Small intestine (tissue), 7 donors: ENCODE measurements at regions not wholly inside any gene's neighbourhood (a gene's known extent, or its start where the extent isn't known, plus 50 kb on each side); places are given as distances from the start of the nearest gene placed in this dataset.
A peak's percentile ranks its signal among the peaks of the same experiment; 100 is the strongest.
"Not testable (repeated sequence)": the region's sequence is repeated elsewhere in the genome, so short reads cannot be mapped to it uniquely, and the experiment has no call there.

Experiments
- DNase-seq, 2 donors: peaks; one replicate each; pipeline versions ENCODE4 v3.0.0 to v3.0.0-alpha.2; 2013
- FAIRE-seq: peaks from 2 replicates; lab custom pipeline; 2012; peaks lifted over from hg19 to GRCh38; lab: Jason Lieb, UNC
- H3K27ac ChIP-seq, 3 donors: one replicate each; pipeline ENCODE4 v1.5.1; 2013; ENCODE audit warnings: low read length in 2 of 3, mild to moderate bottlenecking in 2 of 3, control low read depth in 1 of 3, inconsistent platforms in 1 of 3, low read depth in 1 of 3, moderate library complexity in 1 of 3
- H3K27me3 ChIP-seq, 3 donors: one replicate each; pipeline ENCODE4 v1.6.1; 2013; ENCODE audit warnings: low read length in 3 of 3, inconsistent platforms in 1 of 3; ENCODE audit not compliant: control insufficient read depth in 3 of 3, insufficient read depth in 3 of 3
- H3K36me3 ChIP-seq, 3 donors: one replicate each; pipeline ENCODE4 v1.6.1; 2013; ENCODE audit warnings: low read length in 3 of 3, inconsistent platforms in 1 of 3, low read depth in 1 of 3, mild to moderate bottlenecking in 1 of 3, moderate library complexity in 1 of 3; ENCODE audit not compliant: control insufficient read depth in 3 of 3, insufficient read depth in 2 of 3
- H3K4me1 ChIP-seq, 3 donors: one replicate each; pipeline ENCODE4 v1.6.1; 2013; ENCODE audit warnings: low read length in 2 of 3, inconsistent platforms in 1 of 3, low read depth in 1 of 3, mild to moderate bottlenecking in 1 of 3, moderate library complexity in 1 of 3; ENCODE audit not compliant: control insufficient read depth in 3 of 3, insufficient read depth in 2 of 3
- H3K4me3 ChIP-seq, 3 donors: one replicate each; pipeline ENCODE4 v1.5.1; 2013; ENCODE audit warnings: low read length in 3 of 3, control low read depth in 1 of 3, inconsistent platforms in 1 of 3, low read depth in 1 of 3, mild to moderate bottlenecking in 1 of 3, moderate library complexity in 1 of 3
- H3K9me3 ChIP-seq, 2 donors: one replicate each; pipeline ENCODE4 v1.6.1; 2013; ENCODE audit warnings: low read depth in 1 of 2, low read length in 1 of 2; ENCODE audit not compliant: control insufficient read depth in 2 of 2, insufficient read depth in 1 of 2
- WGBS, 3 donors: extraction: QIAGEN DNeasy Blood & Tissue Kit; methylation state at CpG; one replicate each; pipeline ENCODE4 v1.1.7; 2013; 5-methylcytosine and 5-hydroxymethylcytosine counted together
- donor health status: healthy with polysubstance abuse.
- donor health status: control.
- donor health status: control.
- donor health status: Bipolar disorder and iron deficiency.
- donor health status: healthy.

GRCh38 chr7:6950231-6950630, 124.2 kb upstream of the CCZ1B start:
- H3K27me3 ChIP-seq, FAIRE-seq, H3K36me3 ChIP-seq, H3K4me3 ChIP-seq, H3K9me3 ChIP-seq, H3K4me1 ChIP-seq, H3K27ac ChIP-seq: not testable (repeated sequence)
- WGBS, 3 donors: 12 to 74% (median 18%) methylated on average over 15 of the region's 15 CpGs
- DNase-seq: peak in 1 of 2 donors; percentile 12

GRCh38 chr7:6951553-6951952, 125.5 kb upstream of the CCZ1B start:
- WGBS, 3 donors: 45 to 88% (median 83%) methylated on average over 2 of the region's 2 CpGs
- not testable (repeated sequence) for H3K4me3 ChIP-seq, H3K27me3 ChIP-seq, H3K4me1 ChIP-seq, H3K36me3 ChIP-seq, FAIRE-seq, DNase-seq, H3K9me3 ChIP-seq, H3K27ac ChIP-seq

- H3K4me1 ChIP-seq, H3K9me3 ChIP-seq, FAIRE-seq, H3K27ac ChIP-seq, H3K4me3 ChIP-seq, H3K27me3 ChIP-seq, H3K36me3 ChIP-seq, DNase-seq: not testable (repeated sequence)
- WGBS, 3 donors: 29 to 44% (median 34%) methylated on average over 16 of the region's 16 CpGs
Measured at GRCh38 chr7:6953138-6953797, 127.2 kb upstream of the CCZ1B start.

DNA sequence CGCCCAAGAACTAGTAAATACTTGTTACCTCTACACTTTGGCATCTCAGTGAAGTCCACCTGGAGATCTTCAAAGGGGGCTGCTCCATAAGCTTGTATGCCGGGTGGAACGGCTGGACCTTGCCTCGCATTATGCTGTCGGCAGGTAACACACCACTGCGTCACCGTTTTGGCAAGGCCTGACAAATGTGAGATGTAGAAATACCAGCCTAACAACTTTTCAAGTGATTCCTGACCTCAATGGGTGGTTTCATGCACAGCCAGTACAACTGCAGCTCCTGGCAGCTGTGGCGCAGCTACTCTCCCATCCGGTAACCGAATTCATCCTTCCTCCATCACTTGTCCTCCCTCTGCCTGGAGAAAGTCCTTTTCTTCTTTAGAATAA, 127.7 kb upstream of the CCZ1B start:
- H3K36me3 ChIP-seq, H3K27ac ChIP-seq, DNase-seq, H3K4me1 ChIP-seq, FAIRE-seq, H3K4me3 ChIP-seq, H3K9me3 ChIP-seq, H3K27me3 ChIP-seq: not testable (repeated sequence)
- 43 to 81% (median 44%) methylated on average over 9 to 10 of the region's 10 CpGs for WGBS, 3 donors

DNA sequence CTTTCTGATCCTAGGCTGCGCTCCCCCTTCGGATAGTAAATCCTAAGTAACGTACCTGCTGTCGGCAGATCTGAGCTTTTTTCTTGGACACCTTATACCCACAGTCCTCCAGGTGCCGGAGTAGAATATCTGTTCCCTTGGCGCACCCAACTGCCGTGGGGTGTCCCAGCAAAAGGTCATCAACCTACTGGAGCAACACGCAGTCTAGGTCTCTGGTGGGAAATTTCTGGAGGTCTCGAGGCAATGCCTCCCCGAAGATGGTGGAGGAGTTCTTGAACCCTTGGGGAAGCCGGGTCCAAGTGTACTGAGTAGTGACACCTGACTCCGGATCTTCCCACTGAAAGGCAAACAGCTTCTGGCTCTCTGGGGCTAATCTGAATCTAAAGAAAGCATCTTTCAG, 129.3 kb upstream of the CCZ1B start:
- WGBS, 3 donors: 92 to 95% (median 93%) methylated on average over 12 of the region's 12 CpGs

DNA sequence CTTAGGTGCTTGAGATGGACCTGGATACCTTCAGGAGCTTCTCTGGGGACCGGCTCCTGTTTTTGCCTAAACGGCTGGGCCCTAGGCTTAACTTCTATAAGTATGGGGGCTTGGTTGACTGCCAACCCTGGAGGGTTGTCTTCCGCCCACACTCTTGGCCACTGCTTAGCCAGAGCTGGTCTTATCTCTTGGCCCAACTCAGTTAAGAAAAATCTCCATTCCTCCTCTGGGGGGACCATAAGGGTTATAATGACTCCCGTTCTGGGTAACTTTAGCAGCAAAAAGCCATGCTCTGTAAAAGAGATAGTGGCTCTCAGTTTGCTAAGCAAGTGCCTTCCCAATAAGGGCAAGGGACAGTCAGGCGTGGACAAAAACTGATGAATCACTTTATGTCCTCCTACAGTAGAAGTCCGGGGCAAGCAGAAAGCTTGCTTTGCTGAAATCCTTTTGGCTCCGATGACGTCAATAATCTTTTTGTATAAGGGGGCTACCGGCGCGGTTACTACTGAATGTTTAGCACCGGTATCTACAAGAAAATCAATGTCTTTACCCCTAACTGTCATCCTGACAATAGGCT, 130.0 kb upstream of the CCZ1B start:
- WGBS, 3 donors: 85 to 91% (median 88%) methylated on average over 10 to 12 of the region's 12 CpGs
- not testable (repeated sequence) for H3K4me3 ChIP-seq, DNase-seq, H3K27me3 ChIP-seq, FAIRE-seq, H3K4me1 ChIP-seq, H3K9me3 ChIP-seq, H3K27ac ChIP-seq, H3K36me3 ChIP-seq

More for the DNA sequence above, 129.3 kb upstream of the CCZ1B start:
- not testable (repeated sequence) for H3K27me3 ChIP-seq, H3K4me1 ChIP-seq, FAIRE-seq, H3K36me3 ChIP-seq, H3K27ac ChIP-seq, H3K4me3 ChIP-seq, DNase-seq, H3K9me3 ChIP-seq

GRCh38 chr7:6958371-6958770, 132.3 kb upstream of the CCZ1B start:
- not testable (repeated sequence) for H3K27ac ChIP-seq, H3K9me3 ChIP-seq, H3K27me3 ChIP-seq, H3K4me1 ChIP-seq, DNase-seq, FAIRE-seq, H3K4me3 ChIP-seq, H3K36me3 ChIP-seq
- WGBS, 3 donors: 94 to 95% (median 95%) methylated on average over 15 of the region's 15 CpGs

DNA sequence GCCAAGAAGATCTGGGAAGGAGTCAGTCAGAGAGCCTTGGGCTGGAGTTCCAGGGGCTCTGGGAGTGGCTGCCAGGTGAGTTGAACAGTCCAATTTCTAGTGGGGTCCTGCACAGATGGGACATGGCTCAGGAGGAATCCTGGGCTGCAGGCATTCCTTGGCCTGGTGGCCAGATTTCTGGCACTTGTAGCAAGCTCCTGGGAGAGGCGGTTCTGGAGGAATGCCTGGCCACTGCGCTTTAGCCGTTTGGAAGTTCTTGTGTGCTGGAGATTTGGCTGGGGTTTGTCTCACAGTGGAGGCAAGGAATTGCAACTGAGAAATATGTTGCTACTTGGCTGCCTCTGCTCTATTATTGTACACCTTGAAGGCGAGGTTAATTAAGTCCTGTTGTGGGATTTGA, 133.9 kb upstream of the CCZ1B start:
- DNase-seq, H3K27me3 ChIP-seq, H3K4me3 ChIP-seq, FAIRE-seq, H3K4me1 ChIP-seq, H3K27ac ChIP-seq, H3K9me3 ChIP-seq, H3K36me3 ChIP-seq: not testable (repeated sequence)
- 79 to 94% (median 83%) methylated on average over 4 of the region's 4 CpGs for WGBS, 3 donors

DNA sequence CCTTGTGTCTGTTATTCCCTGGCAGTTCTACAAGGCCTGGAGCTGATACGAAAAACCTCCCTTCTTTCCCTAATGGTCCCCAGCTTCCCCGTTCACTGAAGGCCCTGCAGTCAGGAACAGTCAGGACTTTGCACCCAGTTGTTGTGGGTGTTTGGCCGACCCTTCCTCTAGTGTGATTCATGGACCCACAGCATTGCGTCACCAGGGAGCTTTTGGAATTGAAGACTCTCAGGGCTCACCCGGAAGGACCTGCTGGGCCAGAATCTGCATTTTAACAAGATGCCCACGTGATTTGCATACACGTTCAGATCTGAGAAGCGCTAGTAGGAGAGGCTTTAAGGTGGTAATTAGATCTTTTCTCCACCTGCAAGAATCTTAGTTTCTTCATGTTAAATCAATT, 136.8 kb upstream of the CCZ1B start:
- WGBS, 3 donors: 57 to 74% (median 74%) methylated on average over 7 to 8 of the region's 8 CpGs
- H3K27me3 ChIP-seq, DNase-seq, H3K4me1 ChIP-seq, FAIRE-seq, H3K4me3 ChIP-seq, H3K36me3 ChIP-seq, H3K9me3 ChIP-seq, H3K27ac ChIP-seq: not testable (repeated sequence)
